H9 (cell line): ENCODE measurements at regions not wholly inside any gene's neighbourhood (a gene's known extent, or its start where the extent isn't known, plus 50 kb on each side); places are given as distances from the start of the nearest gene placed in this dataset.

Experiments
- DNase-seq: peaks from one replicate; pipeline ENCODE4 v3.0.0-alpha.2; 2017
- H2AFZ ChIP-seq: one replicate; pipeline ENCODE4 v1.6.1; 2013; ENCODE audit warnings: mild to moderate bottlenecking, low read length, control low read depth, moderate library complexity
- H2AK5ac ChIP-seq: 2 replicates; pipeline ENCODE4 v1.6.1; 2013; ENCODE audit warnings: low read length, control low read depth, mixed read lengths; ENCODE audit not compliant: insufficient read length
- H2BK120ac ChIP-seq: one replicate; pipeline ENCODE4 v1.6.1; 2013; ENCODE audit warnings: low read depth, mild to moderate bottlenecking, low read length, control low read depth, inconsistent platforms; ENCODE audit not compliant: poor library complexity, severe bottlenecking
- H2BK12ac ChIP-seq: 2 replicates; pipeline ENCODE4 v1.6.1; 2013; ENCODE audit warnings: low read length, control low read depth, mixed read lengths, low read depth; ENCODE audit not compliant: insufficient read length
- H2BK15ac ChIP-seq: 2 replicates; pipeline ENCODE4 v1.6.1; 2013; ENCODE audit warnings: low read depth, low read length, control low read depth
- H2BK20ac ChIP-seq: one replicate; pipeline ENCODE4 v1.6.1; 2013; ENCODE audit warnings: low read depth, mild to moderate bottlenecking, low read length, control low read depth, inconsistent platforms; ENCODE audit not compliant: poor library complexity, severe bottlenecking
- H2BK5ac ChIP-seq: 2 replicates; pipeline ENCODE4 v1.6.1; 2013; ENCODE audit warnings: low read length, control low read depth, mixed read lengths; ENCODE audit not compliant: insufficient read length
- H3K14ac ChIP-seq: 2 replicates; pipeline ENCODE4 v1.6.1; 2013; ENCODE audit warnings: low read length, control low read depth; ENCODE audit not compliant: insufficient read depth
- H3K18ac ChIP-seq: 2 replicates; pipeline ENCODE4 v1.6.1; 2013; ENCODE audit warnings: low read depth, mild to moderate bottlenecking, mixed read lengths, low read length, control low read depth; ENCODE audit not compliant: insufficient read length
- H3K23ac ChIP-seq: 2 replicates; pipeline ENCODE4 v1.6.1; 2013; ENCODE audit warnings: low read length, control low read depth, mixed read lengths, low read depth; ENCODE audit not compliant: insufficient read length
- H3K23me2 ChIP-seq: 2 replicates; pipeline ENCODE4 v1.6.1; 2013; ENCODE audit warnings: low read depth, mild to moderate bottlenecking, mixed read lengths, low read length, control low read depth; ENCODE audit not compliant: insufficient read length, poor library complexity, severe bottlenecking
- H3K27ac ChIP-seq: 2 replicates; pipeline ENCODE4 v1.5.1; 2013; ENCODE audit warnings: low read length, control low read depth, mixed read lengths, low read depth; ENCODE audit not compliant: insufficient read length
- H3K27me3 ChIP-seq: 2 replicates; pipeline ENCODE4 v1.6.1; 2013; ENCODE audit warnings: low read length, control low read depth, inconsistent platforms; ENCODE audit not compliant: insufficient read depth
- H3K4ac ChIP-seq: 2 replicates; pipeline ENCODE4 v1.6.1; 2013; ENCODE audit warnings: low read depth, mild to moderate bottlenecking, control low read depth, inconsistent platforms, low read length, moderate library complexity
- H3K4me1 ChIP-seq: 2 replicates; pipeline ENCODE4 v1.6.1; 2013; ENCODE audit warnings: low read length, control low read depth, inconsistent platforms; ENCODE audit not compliant: insufficient read depth
- H3K4me2 ChIP-seq: 2 replicates; pipeline ENCODE4 v1.6.1; 2013; ENCODE audit warnings: low read length, control low read depth, mixed read lengths; ENCODE audit not compliant: insufficient read length, insufficient read depth
- H3K56ac ChIP-seq: 2 replicates; pipeline ENCODE4 v1.6.1; 2013; ENCODE audit warnings: low read depth, mild to moderate bottlenecking, mixed read lengths, low read length, control low read depth; ENCODE audit not compliant: insufficient read length
- H3K79me1 ChIP-seq: 2 replicates; pipeline ENCODE4 v1.6.1; 2013; ENCODE audit warnings: low read depth, mild to moderate bottlenecking, moderate library complexity, low read length, control low read depth, inconsistent platforms; ENCODE audit not compliant: insufficient read depth, poor library complexity, severe bottlenecking
- H3K79me2 ChIP-seq: 2 replicates; pipeline ENCODE4 v1.6.1; 2013; ENCODE audit warnings: low read length, control low read depth, inconsistent platforms; ENCODE audit not compliant: insufficient read depth
- H3K9ac ChIP-seq: 2 replicates; pipeline ENCODE4 v1.6.1; 2013; ENCODE audit warnings: low read length, control low read depth, mixed read lengths; ENCODE audit not compliant: insufficient read length; ENCODE audit errors: extremely low read depth
- H3K9me3 ChIP-seq: one replicate; pipeline ENCODE4 v1.6.1; 2013; ENCODE audit warnings: low read depth, low read length, inconsistent platforms; ENCODE audit not compliant: control insufficient read depth
- H3T11ph ChIP-seq: one replicate; pipeline ENCODE4 v1.6.1; 2013; ENCODE audit warnings: mild to moderate bottlenecking, low read length, control low read depth, inconsistent platforms
- H4K20me1 ChIP-seq: one replicate; pipeline ENCODE4 v1.6.1; 2013; ENCODE audit not compliant: control insufficient read depth, insufficient read length, insufficient read depth
- H4K5ac ChIP-seq: 2 replicates; pipeline ENCODE4 v1.6.1; 2013; ENCODE audit warnings: low read depth, mild to moderate bottlenecking, mixed read lengths, low read length, control low read depth; ENCODE audit not compliant: insufficient read length
- H4K8ac ChIP-seq: replicated peaks from 2 replicates; pipeline ENCODE4 v1.6.1; 2013; ENCODE audit warnings: low read length, control low read depth, mixed read lengths, low read depth; ENCODE audit not compliant: insufficient read length
- H4K91ac ChIP-seq: 2 replicates; pipeline ENCODE4 v1.6.1; 2013; ENCODE audit warnings: low read depth, mild to moderate bottlenecking, moderate library complexity, mixed read lengths, low read length, control low read depth; ENCODE audit not compliant: insufficient read length
- H3K27ac Mint-ChIP-seq, 3 experiments: 2 replicates in 2 of 3; 3 replicates in 1 of 3; pipeline ENCODE4 v1.8.0; 2020 to 2021; ENCODE audit warnings: mixed read lengths in 3 of 3, mild to moderate bottlenecking in 1 of 3, moderate library complexity in 1 of 3
- H3K27me3 Mint-ChIP-seq: 2 replicates; pipeline ENCODE4 v1.8.0; 2021; ENCODE audit warnings: low read depth, mild to moderate bottlenecking, moderate library complexity, mixed read lengths
- H3K36me3 Mint-ChIP-seq, 3 experiments: 2 replicates in 2 of 3; 3 replicates in 1 of 3; pipeline ENCODE4 v1.8.0; 2020 to 2021; ENCODE audit warnings: low read depth in 3 of 3, mixed read lengths in 3 of 3; ENCODE audit not compliant: insufficient read depth in 1 of 3
- H3K4me1 Mint-ChIP-seq, 2 experiments: 2 replicates each; pipeline ENCODE4 v1.8.0; 2020; ENCODE audit warnings: mixed read lengths in 2 of 2
- H3K4me3 Mint-ChIP-seq, 2 experiments: 2 replicates in 1 of 2; 3 replicates in 1 of 2; pipeline ENCODE4 v1.8.0; 2020 to 2021; ENCODE audit warnings: mild to moderate bottlenecking in 2 of 2, mixed read lengths in 2 of 2, moderate library complexity in 1 of 2
- H3K9me3 Mint-ChIP-seq, 2 experiments: 2 replicates in 1 of 2; 3 replicates in 1 of 2; pipeline ENCODE4 v1.8.0; 2020; ENCODE audit warnings: mild to moderate bottlenecking in 2 of 2, mixed read lengths in 2 of 2, moderate library complexity in 1 of 2
- WGBS: extraction: QIAGEN DNeasy Blood & Tissue Kit; methylation state at CpG from one replicate; pipeline ENCODE4 v1.1.7; 2013; ENCODE audit warnings: missing lambda C conversion rate, low lambda C conversion rate, mixed read lengths; ENCODE audit not compliant: insufficient read length; ENCODE audit errors: extremely low coverage; 5-methylcytosine and 5-hydroxymethylcytosine counted together
- TF ChIP-seq, protein P1 (sequence below): fragments of 200-600 bp; sonication (generic); conservative IDR thresholded peaks from 3 replicates; pipeline ENCODE4 v1.8.0; 2021; ENCODE audit warnings: antibody characterized with exemption, mild to moderate bottlenecking

- no peaks in the 10 kb centered on the region for H4K20me1 ChIP-seq
- H2BK12ac ChIP-seq, result no peak overlapping the region
- H3K27ac ChIP-seq, result no peak overlapping the region
- no peaks in the 10 kb centered on the region for H3K27me3 ChIP-seq
- no peak for DNase-seq
- no peak overlapping the region for H2BK20ac ChIP-seq
- WGBS, result no CpG with 5 or more reads among the region's 4 CpGs
- H3K79me2 ChIP-seq, result no peaks in the 10 kb centered on the region
- no peaks in the 10 kb centered on the region for H3K4me1 ChIP-seq
- no peak overlapping the region for H3K56ac ChIP-seq
- no peaks in the 10 kb centered on the region for H3K9me3 ChIP-seq
- no peak overlapping the region for H3K4me2 ChIP-seq
- H3T11ph ChIP-seq, result no peak overlapping the region
- Mint-ChIP-seq H3K4me3 (no peak overlapping the region), H3K27me3 (no peaks in the 10 kb centered on the region), H3K4me1 (peaks cover 11 to 14% of the 10 kb centered on the region in 2 experiments), H3K9me3 (no peaks in the 10 kb centered on the region), H3K36me3 (no peaks in the 10 kb centered on the region), H3K27ac (no peak overlapping the region)
- H2BK15ac ChIP-seq, result no peak overlapping the region
- no peak overlapping the region for H3K18ac ChIP-seq
- no peak overlapping the region for H4K91ac ChIP-seq
- TF ChIP-seq, protein P1, sequence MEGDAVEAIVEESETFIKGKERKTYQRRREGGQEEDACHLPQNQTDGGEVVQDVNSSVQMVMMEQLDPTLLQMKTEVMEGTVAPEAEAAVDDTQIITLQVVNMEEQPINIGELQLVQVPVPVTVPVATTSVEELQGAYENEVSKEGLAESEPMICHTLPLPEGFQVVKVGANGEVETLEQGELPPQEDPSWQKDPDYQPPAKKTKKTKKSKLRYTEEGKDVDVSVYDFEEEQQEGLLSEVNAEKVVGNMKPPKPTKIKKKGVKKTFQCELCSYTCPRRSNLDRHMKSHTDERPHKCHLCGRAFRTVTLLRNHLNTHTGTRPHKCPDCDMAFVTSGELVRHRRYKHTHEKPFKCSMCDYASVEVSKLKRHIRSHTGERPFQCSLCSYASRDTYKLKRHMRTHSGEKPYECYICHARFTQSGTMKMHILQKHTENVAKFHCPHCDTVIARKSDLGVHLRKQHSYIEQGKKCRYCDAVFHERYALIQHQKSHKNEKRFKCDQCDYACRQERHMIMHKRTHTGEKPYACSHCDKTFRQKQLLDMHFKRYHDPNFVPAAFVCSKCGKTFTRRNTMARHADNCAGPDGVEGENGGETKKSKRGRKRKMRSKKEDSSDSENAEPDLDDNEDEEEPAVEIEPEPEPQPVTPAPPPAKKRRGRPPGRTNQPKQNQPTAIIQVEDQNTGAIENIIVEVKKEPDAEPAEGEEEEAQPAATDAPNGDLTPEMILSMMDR, result no peak
- H3K14ac ChIP-seq, result no peak overlapping the region
- H2BK120ac ChIP-seq, result no peak overlapping the region
- no peaks in the 10 kb centered on the region for H3K79me1 ChIP-seq
- H2AFZ ChIP-seq, result no peak overlapping the region
- H2BK5ac ChIP-seq, result no peak overlapping the region
- no peak overlapping the region for H2AK5ac ChIP-seq
- H3K23me2 ChIP-seq, result no peaks in the 10 kb centered on the region
- no peak overlapping the region for H4K5ac ChIP-seq
- no peak overlapping the region for H4K8ac ChIP-seq
- no peak overlapping the region for H3K23ac ChIP-seq
- no peak overlapping the region for H3K4ac ChIP-seq
- no peak overlapping the region for H3K9ac ChIP-seq
Observed at GRCh38 chr7:115094163-115094562, 172.3 kb downstream of the MDFIC start.
